ENCODE measurements at regions not wholly inside any gene's neighbourhood (a gene's known extent, or its start where the extent isn't known, plus 50 kb on each side); places are given as distances from the start of the nearest gene placed in this dataset.

- 98% methylated on average over 4 of the region's 4 CpGs for WGBS, 2 donors
- Histone ChIP-seq H3K27ac (ENCODE audit: low read depth in 1 of 2, low read length in 2 of 2) (no peak overlapping the region), H3K9me3 (ENCODE audit: control insufficient read depth, low read length) (no peaks in the 10 kb centered on the region), H3K36me3 (ENCODE audit: control insufficient read depth in 1 of 2, insufficient read depth in 2 of 2, low read length in 1 of 2) (no peaks in the 10 kb centered on the region), H3K27me3 (ENCODE audit: control insufficient read depth in 1 of 2, insufficient read depth in 2 of 2, low read length in 1 of 2) (no peaks in the 10 kb centered on the region), H3K4me3 (ENCODE audit: low read length in 2 of 2) (no peak overlapping the region), H3K4me1 (ENCODE audit: control insufficient read depth in 1 of 2, insufficient read depth in 2 of 2, low read length in 2 of 2) (peaks cover 0 to 8% of the 10 kb centered on the region in 2 donors)
- DNase-seq: no peak
- intact Hi-C loops (cut with DNase I): no loop called here
- ATAC-seq (ENCODE audit: low FRiP score): no peak
Measured at GRCh38 chr6:169324086-169324485, 70.4 kb upstream of the THBS2 start.

- Histone ChIP-seq H3K4me1 (ENCODE audit: control insufficient read depth in 1 of 2, insufficient read depth in 2 of 2, low read length in 2 of 2) (peaks cover 0 to 8% of the 10 kb centered on the region in 2 donors), H3K27ac (ENCODE audit: low read depth in 1 of 2, low read length in 2 of 2) (no peak overlapping the region), H3K36me3 (ENCODE audit: control insufficient read depth in 1 of 2, insufficient read depth in 2 of 2, low read length in 1 of 2) (no peaks in the 10 kb centered on the region), H3K27me3 (ENCODE audit: control insufficient read depth in 1 of 2, insufficient read depth in 2 of 2, low read length in 1 of 2) (no peaks in the 10 kb centered on the region), H3K9me3 (ENCODE audit: control insufficient read depth, low read length) (no peaks in the 10 kb centered on the region), H3K4me3 (ENCODE audit: low read length in 2 of 2) (no peak overlapping the region)
- intact Hi-C loops (cut with DNase I): no loop called here
- WGBS, 2 donors: 97 to 99% methylated on average over 5 of the region's 5 CpGs
- DNase-seq: no peak
- no peak for ATAC-seq (ENCODE audit: low FRiP score)
Measured at GRCh38 chr6:169323221-169323620, 69.6 kb upstream of the THBS2 start.

GRCh38 chr6:169321546-169321945 is 67.9 kb upstream of the THBS2 start:
- WGBS, 2 donors: 67 to 88% methylated on average over 7 of the region's 7 CpGs
- no peaks in the 10 kb centered on the region for H3K9me3 ChIP-seq (ENCODE audit: control insufficient read depth, low read length)
- H3K36me3 ChIP-seq (ENCODE audit: control insufficient read depth in 1 of 2, insufficient read depth in 2 of 2, low read length in 1 of 2): no peaks in the 10 kb centered on the region
- H3K4me3 ChIP-seq (ENCODE audit: low read length in 2 of 2): no peak overlapping the region
- ATAC-seq (ENCODE audit: low FRiP score) (no peak), DNase-seq (no peak)
- H3K27ac ChIP-seq (ENCODE audit: low read depth in 1 of 2, low read length in 2 of 2): no peak overlapping the region
- intact Hi-C loops (cut with DNase I): no loop called here
- H3K27me3 ChIP-seq (ENCODE audit: control insufficient read depth in 1 of 2, insufficient read depth in 2 of 2, low read length in 1 of 2): no peaks in the 10 kb centered on the region
- peaks cover 0 to 8% of the 10 kb centered on the region in 2 donors for H3K4me1 ChIP-seq (ENCODE audit: control insufficient read depth in 1 of 2, insufficient read depth in 2 of 2, low read length in 2 of 2)

- Histone ChIP-seq H3K27ac (ENCODE audit: low read depth in 1 of 2, low read length in 2 of 2) (peak overlapping the region in 1 of 2 donors; percentile 17), H3K4me3 (ENCODE audit: low read length in 2 of 2) (no peak overlapping the region), H3K9me3 (ENCODE audit: control insufficient read depth, low read length) (no peaks in the 10 kb centered on the region), H3K4me1 (ENCODE audit: control insufficient read depth in 1 of 2, insufficient read depth in 2 of 2, low read length in 2 of 2) (peaks cover 0 to 8% of the 10 kb centered on the region in 2 donors), H3K36me3 (ENCODE audit: control insufficient read depth in 1 of 2, insufficient read depth in 2 of 2, low read length in 1 of 2) (no peaks in the 10 kb centered on the region), H3K27me3 (ENCODE audit: control insufficient read depth in 1 of 2, insufficient read depth in 2 of 2, low read length in 1 of 2) (no peaks in the 10 kb centered on the region)
- ATAC-seq (ENCODE audit: low FRiP score) (peak; percentile 45), DNase-seq (no peak)
- WGBS, 2 donors: 7 to 8% methylated on average over 3 of the region's 3 CpGs
- intact Hi-C loops (cut with DNase I): no loop called here
Measured at GRCh38 chr6:169320013-169320412, 66.4 kb upstream of the THBS2 start.

GRCh38 chr6:169317441-169318202 is 64.0 kb upstream of the THBS2 start:
- DNase-seq (no peak), ATAC-seq (ENCODE audit: low FRiP score) (no peak)
- intact Hi-C loops (cut with DNase I): no loop called here
- no peak overlapping the region for H3K27ac ChIP-seq (ENCODE audit: low read depth in 1 of 2, low read length in 2 of 2)
- H3K4me1 ChIP-seq (ENCODE audit: control insufficient read depth in 1 of 2, insufficient read depth in 2 of 2, low read length in 2 of 2): peaks cover 0 to 8% of the 10 kb centered on the region in 2 donors
- no peaks in the 10 kb centered on the region for H3K36me3 ChIP-seq (ENCODE audit: control insufficient read depth in 1 of 2, insufficient read depth in 2 of 2, low read length in 1 of 2)
- WGBS, 2 donors: 93 to 97% methylated on average over 26 of the region's 26 CpGs
- H3K4me3 ChIP-seq (ENCODE audit: low read length in 2 of 2): no peak overlapping the region
- no peaks in the 10 kb centered on the region for H3K9me3 ChIP-seq (ENCODE audit: control insufficient read depth, low read length)
- no peaks in the 10 kb centered on the region for H3K27me3 ChIP-seq (ENCODE audit: control insufficient read depth in 1 of 2, insufficient read depth in 2 of 2, low read length in 1 of 2)

- DNase-seq (no peak), ATAC-seq (ENCODE audit: low FRiP score) (no peak)
- Histone ChIP-seq H3K9me3 (ENCODE audit: control insufficient read depth, low read length) (no peaks in the 10 kb centered on the region), H3K27me3 (ENCODE audit: control insufficient read depth in 1 of 2, insufficient read depth in 2 of 2, low read length in 1 of 2) (no peaks in the 10 kb centered on the region), H3K27ac (ENCODE audit: low read depth in 1 of 2, low read length in 2 of 2) (no peak overlapping the region), H3K4me3 (ENCODE audit: low read length in 2 of 2) (no peak overlapping the region), H3K36me3 (ENCODE audit: control insufficient read depth in 1 of 2, insufficient read depth in 2 of 2, low read length in 1 of 2) (no peaks in the 10 kb centered on the region), H3K4me1 (ENCODE audit: control insufficient read depth in 1 of 2, insufficient read depth in 2 of 2, low read length in 2 of 2) (peaks cover 0 to 8% of the 10 kb centered on the region in 2 donors)
- intact Hi-C loops (cut with DNase I): no loop called here
- WGBS, 2 donors: 93 to 96% methylated on average over 5 of the region's 5 CpGs
Measured at GRCh38 chr6:169316651-169317050, 63.0 kb upstream of the THBS2 start.

- intact Hi-C loops (cut with DNase I): no loop called here
- Histone ChIP-seq H3K27ac (ENCODE audit: low read depth in 1 of 2, low read length in 2 of 2) (no peak overlapping the region), H3K4me3 (ENCODE audit: low read length in 2 of 2) (no peak overlapping the region), H3K4me1 (ENCODE audit: control insufficient read depth in 1 of 2, insufficient read depth in 2 of 2, low read length in 2 of 2) (peaks cover 0 to 8% of the 10 kb centered on the region in 2 donors), H3K27me3 (ENCODE audit: control insufficient read depth in 1 of 2, insufficient read depth in 2 of 2, low read length in 1 of 2) (no peaks in the 10 kb centered on the region), H3K9me3 (ENCODE audit: control insufficient read depth, low read length) (no peaks in the 10 kb centered on the region), H3K36me3 (ENCODE audit: control insufficient read depth in 1 of 2, insufficient read depth in 2 of 2, low read length in 1 of 2) (no peaks in the 10 kb centered on the region)
- WGBS, 2 donors: 96 to 98% methylated on average over 12 of the region's 12 CpGs
- no peak for DNase-seq
- no peak for ATAC-seq (ENCODE audit: low FRiP score)
Measured at GRCh38 chr6:169315830-169316614, 62.4 kb upstream of the THBS2 start.

GRCh38 chr6:169313347-169314010 is 59.8 kb upstream of the THBS2 start:
- H3K4me3 ChIP-seq (ENCODE audit: low read length in 2 of 2): no peak overlapping the region
- no peaks in the 10 kb centered on the region for H3K36me3 ChIP-seq (ENCODE audit: control insufficient read depth in 1 of 2, insufficient read depth in 2 of 2, low read length in 1 of 2)
- H3K27me3 ChIP-seq (ENCODE audit: control insufficient read depth in 1 of 2, insufficient read depth in 2 of 2, low read length in 1 of 2): no peaks in the 10 kb centered on the region
- ATAC-seq (ENCODE audit: low FRiP score) (no peak), DNase-seq (no peak)
- 91 to 97% methylated on average over 22 of the region's 22 CpGs for WGBS, 2 donors
- H3K9me3 ChIP-seq (ENCODE audit: control insufficient read depth, low read length): no peaks in the 10 kb centered on the region
- H3K4me1 ChIP-seq (ENCODE audit: control insufficient read depth in 1 of 2, insufficient read depth in 2 of 2, low read length in 2 of 2): no peaks in the 10 kb centered on the region
- intact Hi-C loops (cut with DNase I): no loop called here
- no peak overlapping the region for H3K27ac ChIP-seq (ENCODE audit: low read depth in 1 of 2, low read length in 2 of 2)

Data from aorta (tissue), 5 donors.